Ureter (tissue), 1 donor: ENCODE measurements at regions not wholly inside any gene's neighbourhood (a gene's known extent, or its start where the extent isn't known, plus 50 kb on each side); places are given as distances from the start of the nearest gene placed in this dataset.

Experiments used
- DNase-seq: peaks from one replicate; pipeline ENCODE4 v3.0.0-alpha.2; 2020; ENCODE audit warnings: low spot score
- donor health status: DM: yes; HTN: yes; CAD: no.

DNA sequence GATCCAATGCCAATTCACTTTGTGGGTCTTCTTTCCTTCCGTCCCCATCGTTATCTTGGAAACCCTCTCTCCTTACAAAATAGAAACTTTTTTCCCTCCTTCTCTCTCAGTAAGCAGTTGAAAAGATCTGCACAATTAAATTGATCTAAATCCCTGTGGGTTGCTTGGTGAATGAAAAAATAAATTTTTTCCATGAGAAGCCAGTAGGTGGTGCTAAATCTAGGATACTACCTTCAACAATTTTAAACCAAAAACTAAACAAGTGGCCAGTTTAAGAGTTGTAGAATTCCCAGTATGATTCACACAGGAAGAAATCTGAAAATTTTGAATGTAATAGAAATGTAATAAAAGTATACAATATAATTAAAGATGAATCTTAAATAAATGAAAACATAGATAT, 990.3 kb upstream of the ZNF722 start:
- no peak for DNase-seq

DNA sequence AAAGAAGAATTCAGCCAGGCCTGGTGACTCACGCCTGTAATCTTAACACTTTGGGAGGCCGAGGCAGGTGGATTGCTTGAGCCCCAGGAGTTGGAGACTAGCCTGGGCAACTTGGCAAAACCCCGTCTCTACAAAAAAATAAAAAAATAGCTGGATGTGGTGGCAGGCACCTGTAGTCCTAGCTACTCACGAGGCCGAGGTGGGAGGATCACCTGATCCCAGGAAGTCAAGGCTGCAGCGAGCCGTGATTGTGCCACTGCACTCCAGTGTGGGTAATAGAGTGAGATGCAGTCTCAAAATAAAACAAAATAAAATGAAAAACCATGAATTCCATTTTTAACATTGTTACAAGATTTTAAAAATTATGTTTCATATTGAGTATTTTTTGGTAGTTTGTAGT, 988.9 kb upstream of the ZNF722 start:
- no peak for DNase-seq

DNA sequence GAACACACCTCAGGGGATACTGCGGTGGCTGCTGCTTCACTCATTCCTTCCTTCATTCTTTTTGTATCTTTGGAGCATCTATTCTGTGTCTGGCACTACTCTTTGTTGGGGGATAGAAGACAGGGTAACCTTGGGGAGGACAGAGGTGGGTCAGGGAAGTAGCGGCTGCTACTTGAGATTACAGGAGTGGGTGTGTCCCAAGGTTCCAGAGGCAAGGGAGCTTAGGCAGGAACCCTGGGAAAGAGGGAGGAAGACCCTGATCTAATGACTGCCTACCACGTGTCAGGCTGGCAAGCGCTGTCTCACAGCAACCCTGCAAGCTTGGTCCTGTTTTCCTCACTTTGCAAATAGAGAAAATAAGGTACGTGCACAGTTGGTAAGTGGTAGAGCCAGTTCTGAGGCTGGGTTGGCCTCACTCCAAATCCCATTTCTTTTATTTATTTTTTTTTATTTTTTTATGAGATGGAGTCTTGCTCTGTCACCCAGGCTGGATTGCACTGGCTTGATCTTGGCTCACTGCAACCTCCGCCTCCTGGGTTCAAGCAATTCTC, 985.9 kb upstream of the ZNF722 start:
- peak; percentile 73 for DNase-seq

DNA sequence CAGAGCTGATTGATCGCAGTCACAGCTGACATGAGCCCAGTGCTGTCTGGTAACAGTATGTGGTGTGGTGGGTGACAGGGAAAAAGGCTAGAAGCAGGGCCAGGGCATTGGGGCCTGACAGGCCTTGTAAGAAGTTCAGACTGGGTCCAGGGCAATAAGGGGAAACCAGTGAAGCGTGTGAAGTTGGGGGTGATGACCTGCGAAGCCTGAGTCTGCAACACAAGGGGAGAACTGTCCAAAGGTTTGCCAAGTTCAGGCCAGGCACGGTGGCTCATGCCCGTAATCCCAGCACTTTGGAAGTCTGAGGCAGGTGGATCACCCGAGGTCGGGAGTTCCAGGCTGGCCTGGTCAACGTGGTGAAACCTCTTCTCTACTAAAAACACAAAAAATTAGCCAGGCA, 983.9 kb upstream of the ZNF722 start:
- DNase-seq = no peak

DNA sequence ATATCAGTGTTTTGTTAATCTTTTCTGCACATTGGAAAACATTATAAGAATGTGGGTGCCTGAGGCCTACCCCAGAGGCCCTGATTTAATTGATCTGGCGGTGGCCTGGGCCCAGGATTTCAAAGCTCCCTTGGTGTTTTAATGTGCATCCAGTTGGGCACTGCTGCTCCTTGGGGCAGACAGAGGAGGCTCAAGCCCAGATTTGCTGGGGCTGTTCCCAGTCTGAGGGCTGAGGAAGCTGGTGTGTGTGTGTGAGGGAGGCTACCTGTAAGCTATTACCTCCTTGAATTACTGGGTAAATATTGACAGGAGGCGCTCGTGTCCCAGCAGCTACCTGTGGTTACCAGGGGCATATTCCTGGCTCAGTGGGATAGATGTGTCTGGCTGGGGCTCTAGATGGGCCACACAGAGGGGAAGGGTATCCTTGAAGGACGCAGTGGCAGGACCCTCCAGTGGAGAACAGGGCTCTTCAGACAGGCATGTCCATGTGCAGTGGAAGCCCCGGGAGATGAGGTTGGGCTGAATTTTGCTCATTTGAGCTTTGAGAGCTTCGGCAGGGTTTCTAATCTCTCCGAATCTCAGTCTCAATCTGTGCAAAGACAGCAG, 975.4 kb upstream of the ZNF722 start:
- DNase-seq = no peak

DNA sequence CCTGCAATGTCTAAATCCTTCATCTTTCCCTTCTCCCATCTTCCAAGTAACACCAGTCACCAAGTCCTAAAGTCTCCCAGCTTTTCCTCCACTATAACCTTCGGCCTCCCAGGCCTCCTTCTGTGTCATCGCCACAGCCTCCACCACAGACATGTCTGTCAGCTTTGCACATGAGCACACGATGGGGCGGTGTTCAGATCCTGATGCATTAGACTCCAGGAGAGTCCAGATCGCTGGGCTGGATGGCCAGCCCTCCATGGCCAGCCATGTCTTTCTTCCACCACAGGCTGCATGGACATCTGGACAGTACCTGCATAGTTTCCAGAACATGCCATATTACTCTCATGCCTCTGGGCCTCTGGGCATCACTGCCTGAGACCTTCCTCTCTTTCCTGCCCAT, 974.2 kb upstream of the ZNF722 start:
- DNase-seq = no peak

DNA sequence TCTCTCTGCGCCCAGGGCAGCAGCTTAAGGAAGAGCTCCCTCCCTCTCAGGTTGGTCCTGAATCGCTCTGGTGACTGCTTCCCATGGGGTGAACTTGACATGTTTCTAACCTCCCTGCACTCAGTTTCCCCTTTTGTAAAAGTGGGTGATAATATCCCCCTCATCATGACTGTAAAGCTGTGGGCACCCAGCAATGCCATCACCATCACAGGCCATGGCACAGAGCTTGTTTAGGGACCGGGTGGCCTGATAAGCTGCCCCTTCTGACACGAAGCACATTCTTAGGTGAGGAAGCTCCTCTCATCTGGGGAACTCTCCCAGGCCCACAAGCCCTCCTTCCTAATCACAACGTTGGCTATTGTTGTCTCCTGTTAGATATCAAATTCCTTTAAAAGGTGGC, 972.8 kb upstream of the ZNF722 start:
- peak; percentile 10 for DNase-seq

DNA sequence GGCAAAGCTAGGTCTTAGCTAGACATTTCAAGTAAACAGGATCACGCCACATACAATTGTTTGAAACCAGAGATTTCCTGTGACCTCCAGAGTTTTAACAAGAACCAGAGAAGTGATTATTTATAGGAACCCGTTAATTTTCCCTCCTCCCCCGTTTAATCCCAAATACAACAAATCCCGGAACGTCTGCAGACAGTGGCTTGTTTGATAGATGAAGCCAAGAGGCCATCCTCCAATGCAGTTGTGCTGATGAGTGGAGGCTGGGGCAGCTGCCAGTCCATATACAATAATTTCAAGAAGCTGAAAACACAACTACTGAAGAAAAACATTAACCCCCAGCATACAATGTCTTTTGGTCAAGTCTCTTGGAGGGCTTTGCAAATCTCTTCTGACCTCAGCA, 971.6 kb upstream of the ZNF722 start:
- peak; percentile 8 for DNase-seq

DNA sequence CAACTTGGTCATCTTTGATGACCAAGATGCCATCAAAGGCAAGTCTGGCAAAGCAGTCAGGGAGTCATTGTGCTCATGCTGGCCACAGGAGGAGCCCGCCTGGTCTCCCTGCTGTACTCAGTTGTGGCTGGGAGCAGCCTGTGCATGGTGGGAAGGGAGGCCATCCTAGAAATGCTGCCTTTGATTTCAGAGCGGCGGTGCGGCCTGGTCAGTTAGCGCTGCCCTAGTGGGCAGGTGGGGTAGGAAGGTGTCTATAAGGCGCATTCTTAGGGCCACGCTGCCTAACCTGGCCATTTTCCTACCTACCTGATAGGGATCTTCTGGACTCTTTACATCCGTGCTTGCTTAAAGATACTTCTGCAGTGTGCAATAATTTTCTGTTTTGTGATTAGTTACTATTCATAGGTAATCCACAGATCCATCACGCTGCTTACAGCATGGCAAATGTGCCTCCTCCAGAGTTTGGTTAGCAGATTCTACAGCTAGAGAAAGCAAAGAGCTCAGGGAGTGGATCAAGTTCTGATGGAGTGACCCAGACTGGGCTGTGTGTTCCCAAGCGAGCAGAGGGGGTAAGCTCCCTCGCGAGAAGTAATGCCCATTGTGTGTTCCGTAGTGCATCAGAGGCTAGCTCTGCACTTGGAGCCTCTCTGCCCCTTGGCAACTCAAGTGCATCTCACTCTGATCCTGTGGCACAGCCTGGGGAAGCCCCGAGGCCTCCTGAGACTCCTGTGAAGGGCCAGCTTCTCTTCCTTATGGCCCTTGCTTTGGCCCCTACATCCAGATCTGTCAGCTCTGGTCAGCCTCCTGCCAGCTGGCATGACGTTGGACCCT, 970.1 kb upstream of the ZNF722 start:
- peak; percentile 14 for DNase-seq

DNA sequence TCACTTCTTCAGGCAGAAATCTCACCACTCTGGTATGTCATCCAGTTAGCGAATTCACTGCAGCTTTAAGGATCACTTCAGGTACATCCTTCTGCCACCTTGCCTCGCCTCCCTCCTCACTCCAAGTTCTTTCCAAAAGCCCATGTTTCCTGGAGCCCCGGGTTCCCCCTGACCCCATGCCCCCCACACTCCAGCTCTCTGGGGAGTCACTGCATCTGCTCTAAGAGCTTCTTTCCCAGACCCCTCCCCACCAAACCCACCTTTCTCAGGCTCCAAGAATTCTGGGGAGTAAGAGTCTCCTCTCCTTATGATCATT, 969.5 kb upstream of the ZNF722 start:
- no peak for DNase-seq

DNA sequence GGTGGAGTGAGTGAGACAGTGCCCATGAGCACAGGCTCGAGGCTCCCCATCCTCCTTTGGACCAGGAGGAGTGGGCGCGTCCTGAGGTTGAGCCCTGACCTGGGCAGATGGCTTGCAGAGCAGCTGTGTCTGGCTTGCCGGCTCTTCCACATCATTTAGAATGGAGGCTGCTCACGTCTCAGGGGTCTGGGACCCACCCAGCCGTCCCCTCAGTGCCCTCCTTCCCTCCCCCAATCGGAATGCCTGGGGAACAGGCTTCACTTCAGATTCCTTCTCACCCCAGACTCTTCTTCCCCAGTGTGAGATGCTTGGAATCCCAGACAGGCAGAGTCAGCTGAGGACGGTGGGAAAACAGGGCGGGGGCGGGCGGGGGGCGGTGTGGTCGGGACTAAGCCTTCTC, 968.6 kb upstream of the ZNF722 start:
- no peak for DNase-seq

DNA sequence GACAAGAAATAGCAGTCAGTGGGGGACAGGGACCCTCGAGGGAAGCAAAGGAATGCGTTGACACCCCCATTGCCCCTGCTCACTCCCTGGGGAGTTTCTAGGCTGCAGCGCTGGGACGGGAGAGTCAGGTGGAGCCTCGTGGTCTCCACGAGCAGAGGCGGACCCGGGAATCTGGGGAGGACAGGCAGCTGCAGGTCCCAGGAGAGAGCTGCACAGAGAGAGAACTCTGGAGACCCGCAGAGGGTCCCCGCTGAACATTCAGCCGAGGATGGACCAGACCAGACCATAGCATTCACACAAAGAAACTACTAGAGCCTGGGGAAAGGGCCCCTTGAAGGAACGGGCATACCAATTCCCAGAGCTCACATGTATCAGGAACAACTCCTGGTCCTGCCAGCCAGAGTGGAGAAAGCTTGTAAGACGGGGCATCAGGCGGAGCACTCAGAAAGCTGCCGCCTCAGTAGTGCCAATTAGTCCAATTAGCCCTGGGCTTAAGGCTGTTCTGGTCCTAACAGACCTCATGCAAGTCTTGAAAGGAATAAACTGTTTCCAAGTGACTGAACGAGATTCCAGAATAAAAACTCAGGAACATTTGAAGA, 966.7 kb upstream of the ZNF722 start:
- no peak for DNase-seq

DNA sequence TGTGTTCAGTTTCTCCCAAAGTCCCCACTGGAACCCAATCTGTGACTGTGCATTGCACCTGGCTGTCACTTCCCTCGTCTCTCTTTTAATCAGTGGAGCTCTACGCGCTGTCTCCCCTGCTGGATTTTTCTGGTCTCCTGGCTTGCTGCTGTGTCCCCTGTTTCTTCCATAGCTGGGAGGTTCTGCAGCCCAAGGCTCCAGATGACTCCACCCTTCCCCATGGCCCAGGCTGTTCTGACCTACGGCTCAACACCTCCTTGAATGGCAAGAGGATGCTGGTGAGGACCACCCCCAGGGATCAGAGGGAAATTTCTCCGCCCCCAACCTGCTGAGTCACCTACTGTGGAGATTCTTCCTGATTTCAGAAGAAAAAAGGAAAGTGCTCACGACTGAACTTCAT, 961.4 kb upstream of the ZNF722 start:
- no peak for DNase-seq

DNA sequence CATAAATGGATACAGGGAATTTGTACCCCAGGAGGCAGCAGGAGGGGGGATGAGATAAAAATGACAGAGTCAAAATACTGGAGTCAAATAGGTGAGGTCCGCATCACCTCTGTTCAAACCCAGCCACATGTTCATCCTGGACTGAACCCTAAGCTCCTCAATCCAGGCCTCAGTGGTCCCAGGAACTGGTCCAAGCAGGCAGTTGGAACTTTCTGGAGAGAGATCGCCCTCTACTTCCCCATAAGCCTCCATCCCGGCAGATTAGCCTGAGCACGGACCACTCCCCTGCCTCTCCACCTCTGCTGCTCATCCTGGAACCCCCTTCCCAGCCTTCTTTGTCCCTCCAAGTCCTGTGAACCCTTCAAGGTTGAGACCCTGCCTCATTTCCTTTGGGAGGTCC, 959.7 kb upstream of the ZNF722 start:
- DNase-seq = no peak

DNA sequence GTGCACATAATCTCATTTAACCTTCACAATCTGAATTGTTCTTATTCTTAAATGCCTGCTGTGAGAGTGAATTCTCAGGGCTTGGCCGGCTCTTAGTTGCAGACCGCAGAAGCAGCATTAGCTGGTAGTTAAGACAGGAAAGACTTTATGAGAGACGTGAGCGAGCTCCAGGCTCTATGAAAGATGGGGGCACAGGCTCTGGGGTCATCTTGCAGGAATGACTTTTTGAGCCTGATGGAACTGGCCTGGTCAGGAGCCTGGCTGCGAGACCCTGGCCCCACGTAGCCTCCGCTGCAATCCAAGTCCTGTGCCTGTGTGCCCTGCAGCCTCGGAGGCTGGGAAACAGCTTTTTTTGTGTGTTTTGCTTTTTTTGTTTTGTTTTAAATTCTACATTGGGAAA, 958.8 kb upstream of the ZNF722 start:
- DNase-seq = no peak

DNA sequence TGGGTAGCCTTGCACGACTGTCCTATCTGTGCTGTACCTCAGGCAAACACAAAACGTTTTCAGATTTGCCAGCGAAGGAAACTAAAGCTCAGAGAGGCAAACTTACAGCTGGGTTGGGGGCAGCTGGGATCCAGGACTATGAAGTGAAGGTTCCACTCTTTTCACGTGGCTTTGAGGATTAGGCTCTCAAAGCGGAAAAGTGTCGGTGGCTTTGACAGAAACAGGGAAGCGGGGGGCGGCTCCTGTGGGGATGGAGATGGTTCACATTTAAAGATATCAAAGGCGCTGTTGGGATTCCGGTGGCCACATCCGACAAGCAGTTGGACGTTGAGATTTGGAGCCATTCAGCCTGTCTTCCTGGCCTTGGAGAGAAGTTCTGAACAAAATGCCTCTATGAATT, 958.3 kb upstream of the ZNF722 start:
- DNase-seq = no peak

DNA sequence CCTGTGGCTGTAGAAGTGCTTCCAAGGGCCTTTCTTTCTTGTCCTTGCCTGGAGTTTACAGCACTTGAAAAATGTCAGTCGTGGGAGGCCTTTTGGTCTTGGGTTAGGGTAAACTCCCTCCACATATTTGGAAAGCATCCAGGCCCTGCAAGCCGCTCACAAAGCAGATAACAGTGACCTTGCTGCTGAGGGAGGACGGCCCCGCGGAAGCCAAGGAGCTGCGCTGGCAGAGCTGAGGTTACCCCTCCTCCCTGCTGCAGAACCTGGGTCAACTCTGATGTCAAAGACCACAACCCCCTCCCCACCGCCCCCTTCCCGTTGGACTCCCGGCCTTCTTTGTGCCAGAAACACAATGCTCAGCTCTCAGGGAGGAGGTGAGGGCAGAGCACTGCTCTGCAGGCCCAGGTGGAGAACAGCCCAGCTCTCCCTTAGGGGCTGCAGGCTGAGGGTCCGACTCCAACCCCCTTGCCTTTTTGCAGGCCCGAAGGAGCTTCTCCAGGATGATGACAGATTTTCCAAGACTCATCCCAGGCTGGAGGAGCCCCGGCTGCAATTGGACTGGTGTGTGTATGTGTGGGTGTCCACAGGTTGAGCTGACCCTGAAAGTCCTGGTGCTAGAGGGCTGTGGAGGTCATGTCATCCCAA, 957.6 kb upstream of the ZNF722 start:
- no peak for DNase-seq

DNA sequence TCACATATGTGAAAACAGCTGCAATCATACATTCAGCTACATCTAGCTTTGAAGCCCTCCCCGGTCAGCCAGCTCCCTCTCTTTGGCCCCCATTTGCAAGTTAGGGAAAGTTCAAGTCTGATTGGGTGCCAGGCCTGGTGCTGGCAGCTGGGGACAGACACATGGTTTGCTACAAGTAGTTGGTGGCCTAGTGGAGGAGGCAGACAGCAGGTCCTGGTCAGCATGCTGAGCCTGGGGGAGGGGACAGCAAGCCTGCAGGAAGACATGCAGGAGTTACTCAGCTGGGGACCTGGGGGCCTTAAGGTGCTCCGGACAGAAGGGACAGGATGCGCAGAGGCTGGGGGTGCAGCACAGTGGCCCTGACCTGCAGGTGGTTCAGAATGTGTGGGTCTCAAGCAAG, 956.9 kb upstream of the ZNF722 start:
- no peak for DNase-seq

DNA sequence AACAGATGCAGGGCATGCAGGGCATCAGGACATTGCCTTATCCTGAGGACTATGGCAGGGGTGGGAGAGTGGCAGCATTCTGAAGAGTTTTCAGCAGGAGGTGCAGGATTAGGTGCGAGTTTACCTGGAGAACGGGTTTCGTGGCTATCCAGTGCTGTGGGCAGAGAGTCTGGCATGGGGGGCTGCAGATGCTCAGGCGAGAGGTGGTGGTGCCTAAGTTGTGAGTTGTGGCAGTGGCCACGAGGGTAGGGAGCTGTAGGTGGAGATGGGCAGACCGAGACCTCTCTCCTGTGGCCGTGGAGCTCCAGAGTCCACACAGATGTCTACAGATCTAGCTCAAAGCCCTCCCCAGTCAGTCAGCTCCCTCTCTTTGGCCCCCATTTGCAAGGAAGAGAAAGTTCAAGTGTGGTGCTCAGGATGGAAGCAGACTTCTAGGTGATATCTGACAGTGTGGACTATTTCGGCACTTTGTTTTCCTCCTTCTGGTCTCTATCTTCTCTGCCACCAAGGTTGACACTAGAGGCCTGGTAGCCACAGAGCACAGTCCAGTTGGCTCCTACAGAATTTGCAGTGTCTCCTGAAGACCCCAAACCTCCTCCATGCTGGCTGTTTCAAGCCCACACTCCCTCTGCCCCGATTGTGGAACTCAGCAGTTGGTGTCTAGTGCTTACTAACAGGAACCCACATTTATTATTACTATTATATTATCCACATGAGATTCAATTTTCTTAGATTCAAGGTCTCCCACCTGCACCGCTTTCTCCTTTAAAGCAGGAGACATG, 955.7 kb upstream of the ZNF722 start:
- no peak for DNase-seq

DNA sequence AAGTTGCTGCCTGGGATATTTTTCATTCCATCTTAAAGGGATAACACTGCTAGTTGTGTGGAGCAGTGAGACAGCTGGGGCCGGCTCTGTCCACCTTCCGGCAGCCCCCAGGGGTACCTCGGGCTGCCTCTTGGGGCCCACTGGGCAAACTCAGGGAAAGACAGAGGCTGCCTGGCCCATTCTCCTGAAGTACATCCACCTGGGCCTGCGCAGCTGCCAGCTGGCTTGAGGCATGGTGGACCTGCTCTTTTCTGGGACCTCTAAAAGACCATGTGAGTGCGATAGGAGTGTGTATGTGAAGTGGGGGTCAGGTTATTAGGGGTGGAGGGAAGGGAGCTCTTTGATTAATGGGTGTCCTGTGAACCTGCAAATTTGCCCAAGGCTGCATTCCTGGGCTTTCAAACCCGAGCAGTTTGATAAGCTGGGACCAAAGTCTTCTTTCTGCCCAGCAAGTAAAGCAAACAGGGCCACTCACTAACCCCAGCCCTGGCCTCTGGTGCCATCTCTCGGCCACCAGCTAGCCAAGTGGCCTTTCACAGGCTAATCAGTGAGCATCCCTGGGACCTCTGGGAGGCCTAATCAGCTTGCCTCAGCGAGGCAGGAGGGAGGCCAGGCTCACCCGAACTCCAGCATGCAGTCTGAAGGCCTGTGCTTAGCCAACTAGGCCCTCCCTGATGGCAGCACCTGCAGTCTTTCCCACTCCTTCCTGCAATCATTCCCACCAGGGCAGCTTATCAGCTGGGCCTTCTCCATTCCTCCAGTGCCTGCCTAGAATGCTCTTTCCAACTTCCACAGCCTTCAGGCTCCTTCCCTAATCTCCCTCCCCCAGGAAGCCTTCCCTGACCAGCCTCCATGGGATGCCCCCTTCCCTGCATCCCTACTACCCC, 954.7 kb upstream of the ZNF722 start:
- DNase-seq = no peak

DNA sequence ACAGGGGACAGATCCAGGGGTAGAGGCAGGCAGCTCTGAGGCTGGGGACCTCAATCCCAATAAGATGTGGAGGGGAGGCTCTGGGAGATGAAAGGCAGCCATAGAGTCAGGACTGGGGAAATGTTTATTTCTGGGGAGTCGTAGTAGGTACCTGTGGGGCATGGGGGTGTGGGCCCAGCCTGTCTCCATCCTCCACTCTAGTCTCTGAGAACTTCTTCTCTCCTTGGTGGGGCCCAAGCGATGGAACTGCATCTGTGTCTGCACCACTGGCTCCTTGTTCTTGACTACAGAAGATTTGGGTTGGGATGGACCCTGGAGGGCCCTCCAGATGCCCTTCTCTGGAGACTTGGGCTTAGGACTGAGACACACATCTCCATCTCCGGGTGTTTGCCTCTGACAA, 953.9 kb upstream of the ZNF722 start:
- DNase-seq = no peak
